ENCODE measurements at regions not wholly inside any gene's neighbourhood (a gene's known extent, or its start where the extent isn't known, plus 50 kb on each side); places are given as distances from the start of the nearest gene placed in this dataset.
"Not testable (repeated sequence)": the region's sequence is repeated elsewhere in the genome, so short reads cannot be mapped to it uniquely, and the experiment has no call there.

DNA sequence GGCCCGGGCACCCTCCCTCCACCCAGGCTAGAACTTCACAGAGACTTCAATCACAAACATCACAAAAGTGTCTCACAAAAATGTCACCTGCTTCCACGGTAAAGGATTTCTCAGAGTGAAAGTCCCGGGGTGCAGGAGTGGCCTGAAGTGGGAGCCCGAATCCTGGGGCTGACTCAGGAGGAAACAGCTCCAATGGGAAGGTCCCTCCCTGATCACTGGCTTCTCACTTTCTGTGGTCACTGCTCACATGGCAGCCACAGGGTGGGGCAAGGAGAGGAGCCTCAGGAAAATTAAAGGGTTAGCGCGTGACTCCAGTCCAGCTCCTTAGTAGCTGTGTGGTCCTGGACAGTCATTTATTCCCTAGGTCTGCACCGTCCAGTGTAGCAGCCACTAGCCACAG, 564.5 kb upstream of the B3GAT1 start:
- no peak for DNase-seq

DNA sequence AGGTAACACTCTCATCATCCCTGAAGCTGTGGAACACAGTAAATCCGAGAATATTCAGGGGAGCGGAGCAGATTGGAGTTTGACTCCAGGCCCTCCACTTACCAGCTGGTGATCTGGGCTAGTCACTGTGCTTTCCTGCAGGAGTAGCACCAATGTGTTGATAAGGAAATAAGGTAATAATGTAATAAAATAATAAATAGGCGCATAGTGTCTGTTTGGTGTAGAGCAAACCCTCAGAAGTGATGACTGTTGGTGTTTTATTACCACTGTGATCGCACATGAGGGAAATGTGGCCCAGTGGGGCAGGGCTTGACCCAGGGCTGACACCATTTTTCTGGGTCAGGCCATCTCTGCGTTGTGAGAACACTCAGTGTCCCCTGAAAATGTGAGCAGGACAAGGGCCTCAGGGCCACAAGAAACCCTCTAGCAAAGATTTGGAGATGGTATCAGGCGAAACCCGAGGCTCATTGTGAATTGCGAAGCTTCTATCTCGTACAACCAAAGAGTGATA, 563.9 kb upstream of the B3GAT1 start:
- no peak for DNase-seq

DNA sequence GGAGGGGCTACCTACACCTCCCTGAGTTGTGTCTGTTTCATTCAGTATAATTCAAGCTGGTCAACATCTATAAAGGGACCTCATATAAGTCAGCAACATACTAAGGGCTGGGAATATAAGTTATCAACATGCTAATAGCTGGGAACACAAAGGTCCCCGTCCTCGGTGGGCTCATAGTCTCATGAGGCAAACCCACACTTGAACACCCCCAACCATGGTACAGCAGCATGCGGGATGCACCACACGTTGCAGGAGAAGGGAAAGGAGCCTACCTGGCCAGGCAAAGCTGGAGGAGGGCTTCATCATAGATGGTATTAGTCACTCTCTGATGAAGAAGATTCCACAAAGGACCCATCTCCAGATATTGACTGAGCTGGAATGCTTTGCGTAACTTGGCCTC, 561.8 kb upstream of the B3GAT1 start:
- no peak for DNase-seq

DNA sequence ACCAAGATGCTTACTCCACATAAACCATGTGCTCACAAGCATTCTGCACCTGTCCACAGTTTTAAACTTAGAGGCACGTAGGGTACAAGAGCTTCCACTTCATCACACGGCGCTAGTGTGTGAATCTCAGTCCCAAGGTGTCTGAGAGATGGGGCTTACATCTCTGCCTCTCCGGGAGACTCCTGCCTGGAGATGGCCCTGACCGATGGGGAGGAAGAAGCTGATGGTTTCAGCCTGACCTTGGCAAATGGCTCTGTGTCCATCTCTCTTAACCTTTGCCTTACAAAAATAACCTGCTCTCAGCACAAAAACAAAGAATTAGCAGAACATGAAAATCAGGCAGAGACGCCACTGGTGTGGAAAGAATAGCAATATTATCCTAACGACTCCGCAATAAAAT, 559.3 kb upstream of the B3GAT1 start:
- no peak for DNase-seq

DNA sequence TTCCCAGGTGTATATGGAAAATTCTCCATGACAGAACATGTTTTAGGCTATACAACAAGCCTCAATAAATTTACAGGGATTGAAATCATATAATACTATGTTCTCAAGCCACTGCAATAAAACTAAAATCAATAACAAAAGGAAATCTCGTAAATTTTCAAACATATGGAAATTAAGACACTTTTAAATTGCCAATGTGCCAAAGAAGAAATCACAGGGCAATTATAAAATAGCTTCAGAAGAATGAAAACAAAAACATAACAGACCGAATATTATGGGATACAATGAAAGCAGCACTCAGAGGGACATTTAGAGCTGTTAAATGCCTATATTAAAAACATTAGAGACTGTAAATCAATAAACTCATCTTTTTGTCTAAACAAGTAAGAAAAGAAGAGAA, 555.7 kb upstream of the B3GAT1 start:
- no peak for DNase-seq

DNA sequence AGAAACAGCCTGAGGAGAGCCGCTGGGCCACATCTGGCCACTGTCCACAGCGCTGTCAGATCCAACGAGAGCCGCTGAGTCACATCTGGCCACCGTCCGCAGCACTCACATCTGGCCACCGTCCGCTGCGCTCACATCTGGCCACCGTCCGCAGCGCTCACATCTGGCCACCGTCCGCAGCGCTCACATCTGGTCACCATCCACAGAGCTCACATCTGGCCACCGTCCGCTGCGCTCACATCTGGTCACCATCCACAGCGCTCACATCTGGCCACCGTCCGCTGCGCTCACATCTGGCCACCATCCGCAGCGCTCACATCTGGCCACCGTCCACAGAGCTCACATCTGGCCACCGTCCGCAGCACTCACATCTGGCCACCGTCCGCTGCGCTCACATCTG, 549.3 kb upstream of the B3GAT1 start:
- DNase-seq: not testable (repeated sequence)

DNA sequence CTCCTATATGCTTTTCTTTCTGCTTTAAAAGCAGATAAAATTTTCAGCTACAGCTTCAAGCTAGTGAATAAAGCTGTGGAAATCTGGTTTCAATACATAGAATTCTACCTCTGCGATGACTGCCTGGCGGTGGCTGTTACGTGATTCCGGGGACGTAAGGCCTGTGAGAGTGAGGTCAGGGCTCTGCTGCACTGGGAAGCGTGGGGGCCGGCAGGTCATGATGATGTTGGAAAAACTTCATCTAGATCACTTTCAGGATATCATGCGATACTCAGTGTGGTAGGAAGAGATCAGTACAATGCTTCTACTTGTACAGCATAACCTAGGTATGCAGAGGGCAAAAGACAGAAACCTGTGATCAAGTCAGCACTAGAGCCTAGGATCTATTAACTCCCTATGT, 546.8 kb upstream of the B3GAT1 start:
- no peak for DNase-seq

DNA sequence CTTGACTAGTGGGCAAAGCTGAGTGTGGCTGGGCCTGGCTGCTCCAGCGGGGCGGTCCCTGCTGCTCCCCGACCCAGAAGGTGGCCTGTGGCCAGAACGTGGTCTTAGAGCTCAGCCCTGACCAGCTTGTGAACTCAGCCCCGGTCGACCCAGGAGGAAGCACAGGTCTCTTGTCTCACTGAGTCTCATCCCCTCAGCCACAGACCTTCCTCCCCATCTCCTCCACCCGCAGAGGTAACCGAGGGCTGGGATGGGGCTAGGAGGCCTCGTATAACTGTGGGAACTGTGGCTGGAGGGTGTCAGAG, 546.2 kb upstream of the B3GAT1 start:
- no peak for DNase-seq

DNA sequence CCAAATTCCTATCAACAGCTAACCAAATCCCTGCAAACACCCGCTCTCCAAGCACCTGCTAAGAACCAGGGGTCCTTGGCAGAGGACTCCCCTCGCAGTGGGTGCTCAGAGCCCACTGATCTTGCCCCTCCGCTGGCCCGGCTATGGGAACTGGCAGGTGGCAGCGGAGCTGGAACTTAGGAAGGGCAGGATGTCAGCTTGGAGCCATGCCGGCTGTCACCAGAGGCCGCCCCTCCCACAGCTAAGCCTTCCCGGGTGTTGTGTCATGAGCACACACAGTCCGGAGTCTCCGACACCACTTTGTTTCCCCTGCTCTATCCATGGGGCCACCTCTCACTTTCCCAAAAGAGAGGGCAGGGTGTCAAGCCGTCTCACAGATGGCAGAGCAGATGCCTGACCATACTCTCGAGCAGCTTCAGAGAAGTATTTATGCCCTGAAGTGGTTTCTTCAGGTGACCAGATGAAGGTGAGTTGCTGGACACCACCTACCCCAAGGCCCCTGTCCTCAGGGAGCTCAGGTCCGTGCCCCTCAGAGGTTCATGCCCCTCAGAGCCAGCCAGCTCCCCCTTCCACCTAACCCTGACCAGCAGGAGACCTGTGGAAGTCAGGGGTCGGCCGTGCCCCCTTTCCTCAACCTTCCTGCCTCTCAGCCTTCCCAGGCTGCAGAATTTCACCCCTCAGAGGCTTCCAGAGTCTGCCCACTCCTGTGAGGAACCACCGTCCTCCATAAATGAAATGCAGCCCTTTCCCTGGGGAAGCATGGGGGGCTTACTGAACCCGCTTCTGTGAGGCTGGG, 545.7 kb upstream of the B3GAT1 start:
- DNase-seq: no peak

DNA sequence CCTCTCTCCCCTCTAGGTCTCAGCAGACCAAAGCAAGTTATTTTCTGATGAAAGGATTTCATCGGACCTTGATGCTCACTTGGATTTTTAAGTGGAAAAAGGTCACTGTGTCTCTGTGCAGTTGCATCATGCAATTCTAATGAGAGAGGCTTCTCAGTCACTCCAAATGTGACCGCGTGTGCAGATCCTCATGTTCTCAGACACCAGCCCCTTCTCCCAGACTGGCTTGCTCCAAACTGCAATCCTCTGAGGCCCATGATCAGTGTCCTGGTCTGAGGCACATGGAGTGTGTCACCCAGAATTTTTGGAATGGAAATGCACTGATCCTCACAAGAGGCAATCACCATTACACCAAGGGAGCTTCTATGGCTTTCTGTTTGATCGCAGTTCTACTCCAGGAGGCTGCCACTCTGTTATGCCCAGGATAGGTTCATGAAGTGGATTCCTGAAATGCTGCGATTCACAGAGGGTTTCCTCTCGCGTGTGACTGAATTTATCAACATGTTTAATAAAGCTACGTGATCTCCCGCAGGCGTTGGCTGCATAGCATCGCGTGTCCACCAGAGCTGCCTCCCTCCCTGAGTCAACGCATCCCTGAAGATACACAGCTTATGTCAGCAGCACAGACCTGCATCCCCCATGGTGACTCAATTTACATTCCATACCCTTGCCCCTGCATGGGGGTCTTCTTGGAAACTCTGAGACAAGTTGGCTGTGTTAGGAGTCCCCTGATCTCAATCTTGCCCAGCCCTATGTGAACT, 544.6 kb upstream of the B3GAT1 start:
- no peak for DNase-seq

DNA sequence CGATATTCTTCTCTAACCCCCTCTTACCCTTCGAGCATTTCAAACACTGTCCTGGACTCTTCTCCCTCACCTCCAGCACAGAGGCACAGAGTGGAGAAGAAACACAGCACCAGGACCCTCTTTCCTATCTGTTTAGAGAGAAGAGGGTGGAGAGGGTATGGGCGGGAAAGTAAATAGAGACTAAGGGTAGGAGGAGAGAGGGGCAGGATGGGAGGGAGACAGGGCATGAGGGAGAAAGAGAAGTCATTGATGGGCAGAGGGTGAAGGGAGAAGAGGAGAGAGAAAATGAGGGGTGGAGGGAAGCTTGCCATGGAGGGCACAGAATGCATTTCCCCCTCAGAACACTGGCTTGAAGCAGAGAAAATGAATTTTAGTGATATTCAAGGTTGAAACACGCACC, 543.9 kb upstream of the B3GAT1 start:
- DNase-seq: not testable (repeated sequence)

DNA sequence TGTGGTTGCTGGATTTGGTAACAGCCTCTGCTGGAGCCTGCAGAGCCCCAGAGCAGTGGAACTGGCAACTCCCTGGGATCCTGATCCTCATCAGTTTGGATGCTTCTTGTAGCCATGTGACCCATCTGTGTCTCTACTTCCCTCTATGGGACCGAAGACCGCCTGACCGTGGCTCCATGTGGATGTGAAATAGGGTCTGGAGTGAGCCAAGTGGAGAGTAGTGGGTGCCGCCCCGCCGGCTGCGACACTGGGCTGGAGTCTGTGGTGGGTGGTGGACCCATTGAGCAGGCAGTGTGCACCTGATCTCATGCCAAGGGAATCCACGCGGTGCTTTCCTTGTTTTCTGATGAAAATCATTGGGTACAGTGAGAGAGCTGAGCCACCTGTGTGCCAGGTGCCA, 543.2 kb upstream of the B3GAT1 start:
- DNase-seq: no peak

DNA sequence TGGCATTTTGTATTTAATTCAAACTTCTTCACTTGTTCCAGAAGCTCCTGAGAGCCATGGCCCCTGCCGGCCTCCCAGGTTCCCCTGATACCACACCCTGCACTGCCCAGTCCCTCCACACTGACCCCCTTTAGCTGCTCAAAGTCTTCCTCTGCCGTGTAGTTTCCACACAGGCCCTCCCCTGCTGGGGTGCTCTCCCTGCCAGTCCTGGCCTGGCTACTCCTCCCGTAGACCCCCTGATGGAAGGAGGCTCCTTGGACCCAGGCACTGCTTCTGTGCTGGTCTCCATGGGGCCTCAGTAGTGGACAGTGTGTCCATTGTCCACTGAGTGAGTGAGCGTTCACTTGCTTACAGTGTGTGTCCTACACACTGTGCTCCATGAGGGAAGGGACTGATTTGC, 542.4 kb upstream of the B3GAT1 start:
- DNase-seq: not testable (repeated sequence)

DNA sequence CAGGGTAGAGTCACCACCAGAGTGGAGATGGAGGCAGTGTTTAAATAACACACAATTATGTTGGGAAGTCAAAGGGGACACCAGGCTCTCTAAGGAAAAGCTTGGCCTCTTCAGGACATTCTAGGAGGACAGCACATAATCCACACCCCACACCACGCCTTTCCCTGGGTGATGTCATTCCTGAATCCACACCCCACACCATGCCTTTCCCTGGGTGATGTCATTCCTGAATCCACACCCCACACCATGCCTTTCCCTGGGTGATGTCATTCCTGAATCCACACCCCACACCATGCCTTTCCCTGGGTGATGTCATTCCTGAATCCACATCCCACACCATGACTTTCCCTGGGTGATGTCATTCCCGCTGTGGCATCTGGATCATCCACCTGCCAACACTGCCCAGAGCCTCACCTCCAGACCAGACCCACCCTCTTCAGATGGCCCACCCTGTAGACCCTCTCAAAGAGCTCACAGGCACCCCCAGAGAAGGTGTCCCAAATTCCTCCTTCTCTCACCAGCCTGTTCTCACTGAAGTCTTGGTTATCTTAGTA, 541.5 kb upstream of the B3GAT1 start:
- not testable (repeated sequence) for DNase-seq

DNA sequence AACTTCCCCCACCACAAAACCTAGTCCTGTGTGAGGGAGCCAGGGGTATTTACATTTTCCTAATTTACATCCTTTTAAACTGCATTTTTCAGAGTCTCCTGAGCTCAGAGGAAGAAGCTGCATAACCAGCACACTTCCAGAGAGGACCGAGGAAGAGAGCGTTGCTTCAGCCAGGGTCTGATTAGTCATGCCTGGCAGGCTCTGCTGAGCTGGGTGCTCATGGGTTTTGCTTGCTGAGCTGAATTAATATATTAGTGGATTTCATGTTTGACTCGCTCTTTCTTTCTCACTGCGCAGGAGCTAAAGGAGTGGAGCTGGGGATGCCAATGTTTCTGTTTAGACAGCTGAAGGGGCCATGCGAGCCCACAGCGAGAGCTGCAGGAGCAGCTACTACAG, 539.3 kb upstream of the B3GAT1 start:
- no peak for DNase-seq

DNA sequence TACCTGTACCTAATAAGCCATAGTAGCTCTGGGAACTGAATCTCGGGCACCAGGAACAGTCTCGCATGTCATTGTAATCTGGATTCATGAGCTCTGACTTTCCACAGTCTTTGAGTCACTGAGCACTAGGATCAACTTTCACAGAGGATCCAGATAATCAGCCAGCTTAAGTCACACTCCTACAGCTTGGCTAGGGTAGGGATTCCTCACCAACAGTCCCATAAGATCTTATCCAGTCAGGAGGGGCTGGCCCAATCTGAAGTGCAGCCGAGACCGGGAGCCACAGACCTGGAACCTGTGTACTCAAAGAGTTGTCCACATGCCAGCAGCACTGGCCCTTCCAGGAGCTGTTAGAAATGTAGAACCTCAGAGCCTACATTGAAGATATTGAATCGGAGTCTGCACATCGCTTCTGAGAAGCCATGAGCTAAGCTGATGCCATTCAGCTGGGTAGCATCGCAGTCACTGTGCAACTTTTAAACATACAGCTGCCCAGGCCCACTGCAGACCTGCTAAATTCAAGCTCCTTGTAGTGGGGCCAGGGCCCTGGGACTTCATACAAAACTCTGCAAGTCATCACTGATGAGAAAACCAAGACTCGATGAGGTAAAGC, 538.8 kb upstream of the B3GAT1 start:
- no peak for DNase-seq

DNA sequence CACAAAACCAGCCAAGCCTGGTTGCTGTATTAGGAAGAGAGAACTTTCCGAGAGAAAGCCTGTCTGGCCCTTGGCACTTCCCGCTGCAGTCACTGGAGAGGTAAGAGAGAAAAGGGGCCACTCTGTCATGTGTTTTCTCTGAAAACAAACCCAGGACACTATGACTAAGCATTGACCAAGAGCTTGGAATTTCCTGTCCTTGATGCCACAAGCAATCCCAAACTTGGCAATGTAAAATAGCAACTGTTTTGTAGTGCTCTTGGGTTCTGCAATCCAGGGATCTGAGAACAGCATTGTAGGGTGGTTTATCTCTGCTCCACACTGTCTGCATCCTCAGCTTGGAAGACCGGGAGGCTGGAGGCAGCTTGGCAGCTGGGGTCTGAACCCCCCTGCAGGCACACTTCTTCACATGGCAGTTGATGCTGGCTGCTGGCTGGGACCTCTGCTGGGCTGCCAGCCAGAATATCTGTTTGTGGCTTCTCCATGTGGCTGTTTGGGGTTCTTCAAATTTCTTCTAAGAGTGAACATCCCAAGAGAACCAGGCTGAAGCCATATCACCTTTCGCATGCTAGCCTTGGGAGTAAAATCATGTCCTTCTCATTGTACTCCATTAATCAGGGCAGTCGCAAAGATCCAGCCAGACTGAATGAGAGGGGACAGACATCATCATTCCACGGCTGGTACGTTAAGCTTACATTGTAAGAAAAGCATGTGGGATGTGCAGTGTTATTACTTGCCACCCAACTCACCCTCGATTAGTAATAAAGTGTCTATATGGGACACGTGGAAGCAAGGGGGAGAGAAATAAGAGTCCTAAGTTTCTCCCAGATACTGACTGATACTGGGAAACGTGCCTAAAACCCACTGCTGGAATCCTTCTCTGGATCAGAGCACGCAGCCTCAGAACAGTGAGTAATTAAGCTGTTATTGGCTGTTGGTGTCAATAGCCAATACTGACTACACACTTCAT, 537.4 kb upstream of the B3GAT1 start:
- no peak for DNase-seq

DNA sequence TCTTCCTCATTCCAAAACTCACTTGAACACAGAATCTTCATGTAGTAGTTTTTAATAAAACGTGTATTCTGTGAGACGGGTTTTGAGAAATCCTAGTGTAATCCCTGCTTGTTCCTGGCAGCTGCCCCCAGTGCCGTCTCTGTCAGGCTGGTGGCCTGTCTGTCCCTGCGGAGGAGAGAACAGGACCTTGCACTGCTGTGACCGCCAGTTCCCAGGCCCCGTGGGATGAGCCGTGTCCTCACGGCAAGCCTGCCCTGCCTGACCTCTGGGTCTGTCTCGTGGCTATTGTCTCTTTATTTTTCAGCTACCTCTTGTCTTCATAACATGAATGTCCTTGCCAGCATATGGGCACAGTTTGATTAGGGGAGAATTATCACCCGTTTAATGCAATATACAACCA, 535.5 kb upstream of the B3GAT1 start:
- no peak for DNase-seq

DNA sequence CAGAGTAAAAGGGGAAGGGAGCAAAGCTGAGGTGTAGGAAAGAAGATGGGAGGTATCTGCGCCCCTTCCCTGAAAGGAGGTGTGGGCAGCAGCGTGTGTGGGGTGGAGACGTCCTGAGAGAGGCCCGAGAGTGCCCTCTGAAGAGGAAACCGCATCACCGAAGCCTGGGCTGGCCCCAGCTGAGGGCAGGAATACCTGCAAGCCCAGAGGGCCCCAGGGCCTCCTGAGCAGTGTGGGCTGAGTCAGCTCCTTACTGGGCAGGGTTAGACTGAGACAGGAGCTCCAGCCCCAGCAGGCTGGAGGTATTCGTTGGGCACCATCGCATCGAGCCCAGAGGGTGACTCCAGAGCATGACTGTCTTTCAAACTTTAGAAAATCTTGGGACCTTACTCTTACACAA, 534.0 kb upstream of the B3GAT1 start:
- DNase-seq: no peak

DNA sequence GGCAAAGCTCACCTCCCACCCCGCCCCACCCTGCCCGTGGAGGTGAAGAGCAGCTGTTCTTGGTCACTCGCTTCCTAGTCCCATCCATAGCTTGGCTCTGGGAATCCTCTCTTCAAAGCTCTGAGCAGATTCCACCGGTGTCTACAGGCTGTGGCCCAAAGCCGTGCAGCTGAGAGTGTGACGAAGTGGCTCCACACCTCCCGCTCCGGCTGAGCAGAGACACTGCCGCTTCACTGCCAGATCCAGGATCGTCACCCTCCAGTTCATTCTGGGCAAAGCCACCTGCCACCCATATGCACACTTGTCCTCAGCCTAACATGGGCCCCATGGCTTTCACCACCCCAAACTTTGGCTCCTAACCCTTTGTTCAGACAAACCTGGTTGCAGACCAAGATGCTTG, 532.9 kb upstream of the B3GAT1 start:
- no peak for DNase-seq

DNA sequence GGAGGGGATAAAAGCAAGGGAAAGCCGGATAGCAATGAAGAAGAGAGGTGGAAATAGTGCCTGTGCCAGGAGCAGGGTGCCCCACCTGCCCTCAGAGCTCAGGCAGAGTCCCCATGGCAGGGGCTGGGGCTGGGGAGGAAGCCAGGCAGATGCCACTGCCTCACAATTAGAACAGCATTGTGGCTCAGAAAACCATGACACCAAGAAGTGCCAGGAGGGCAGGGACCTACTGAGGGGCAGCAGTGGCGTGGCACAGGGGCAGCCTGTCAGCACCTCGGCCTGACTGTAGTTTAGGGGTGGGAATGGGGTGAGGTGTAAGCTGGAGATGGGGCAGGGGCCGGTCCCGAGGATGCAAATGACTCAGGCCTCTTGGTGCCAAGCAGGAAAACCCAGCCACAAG, 532.1 kb upstream of the B3GAT1 start:
- DNase-seq: no peak

DNA sequence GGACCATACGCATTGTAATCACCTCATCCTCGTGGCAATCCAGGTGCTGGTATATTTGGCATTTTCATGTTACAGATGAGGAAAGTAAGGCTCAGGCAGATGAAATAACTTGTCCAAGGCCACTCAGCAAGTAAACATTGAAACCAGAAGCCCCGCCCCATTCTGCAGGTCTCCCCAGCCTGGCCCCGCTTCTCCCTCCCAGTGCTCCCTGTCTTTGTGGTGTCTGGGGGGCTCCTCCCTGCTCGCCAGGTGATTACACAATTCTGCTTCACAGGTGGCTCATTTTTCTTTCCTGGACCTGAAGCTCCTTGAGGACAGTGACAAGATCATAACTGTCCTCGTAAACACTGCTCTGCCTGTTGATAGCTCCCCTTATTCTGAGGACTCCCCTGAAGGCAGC, 531.5 kb upstream of the B3GAT1 start:
- no peak for DNase-seq

DNA sequence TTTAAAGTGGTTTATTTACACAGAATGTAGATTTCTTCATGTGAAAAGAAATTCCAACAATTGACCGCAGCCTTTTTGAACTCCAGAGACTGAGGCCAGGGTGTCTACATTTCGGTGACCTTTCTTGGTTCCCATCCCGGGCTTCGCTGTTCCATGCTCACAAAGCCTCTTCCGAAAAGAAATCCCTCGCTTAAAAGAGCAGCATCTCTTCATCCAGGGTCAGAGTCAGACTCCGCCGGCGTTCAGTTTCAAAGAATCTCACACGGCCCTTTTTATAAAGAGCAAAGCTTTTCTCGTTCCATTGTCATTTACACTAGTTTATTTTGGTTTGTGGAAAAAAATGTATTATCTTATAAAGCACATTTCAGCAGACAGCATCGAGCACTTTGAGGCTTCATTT, 530.6 kb upstream of the B3GAT1 start:
- no peak for DNase-seq

Data from MV-4-11 (cell line).